ENCODE measurements at regions not wholly inside any gene's neighbourhood (a gene's known extent, or its start where the extent isn't known, plus 50 kb on each side); places are given as distances from the start of the nearest gene placed in this dataset.

DNA sequence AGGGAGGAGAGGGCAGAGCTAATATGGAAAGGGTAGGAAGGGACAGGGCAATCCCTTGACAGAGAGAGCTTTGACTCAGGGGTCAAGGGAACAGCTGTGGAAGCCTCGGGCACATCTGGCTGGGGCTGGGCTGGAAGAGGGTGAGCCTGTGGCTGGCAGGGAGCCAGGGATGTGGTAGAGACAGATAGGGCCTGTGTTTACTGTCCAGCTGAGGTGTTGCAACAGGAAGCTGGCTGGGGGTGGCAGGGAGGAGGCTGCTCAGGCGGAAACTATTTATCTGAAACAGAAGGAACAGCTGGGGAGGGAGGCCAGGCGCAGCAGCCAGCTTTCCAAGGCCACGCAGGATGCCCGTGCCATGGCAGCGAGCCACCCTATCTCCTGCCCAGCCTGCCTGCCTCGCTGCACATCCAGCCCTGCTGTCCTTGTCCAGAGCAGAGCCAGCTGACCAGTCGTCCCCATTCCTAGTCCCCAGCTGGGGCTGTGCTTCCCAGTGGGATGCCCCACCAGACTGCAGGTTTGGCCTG is 264.7 kb downstream of the CYP26B1 start:
- DNase-seq (ENCODE audit: low read depth) = peak; percentile 38
- Histone ChIP-seq H3K36me3 (ENCODE audit: control insufficient read depth, insufficient read depth, low read length) (no peaks in the 10 kb centered on the region), H3K4me3 (ENCODE audit: low read depth, low read length) (no peak overlapping the region), H3K27me3 (ENCODE audit: control insufficient read depth, insufficient read depth, low read length) (peaks cover 2% of the 10 kb centered on the region)
- TF ChIP-seq, protein P1, sequence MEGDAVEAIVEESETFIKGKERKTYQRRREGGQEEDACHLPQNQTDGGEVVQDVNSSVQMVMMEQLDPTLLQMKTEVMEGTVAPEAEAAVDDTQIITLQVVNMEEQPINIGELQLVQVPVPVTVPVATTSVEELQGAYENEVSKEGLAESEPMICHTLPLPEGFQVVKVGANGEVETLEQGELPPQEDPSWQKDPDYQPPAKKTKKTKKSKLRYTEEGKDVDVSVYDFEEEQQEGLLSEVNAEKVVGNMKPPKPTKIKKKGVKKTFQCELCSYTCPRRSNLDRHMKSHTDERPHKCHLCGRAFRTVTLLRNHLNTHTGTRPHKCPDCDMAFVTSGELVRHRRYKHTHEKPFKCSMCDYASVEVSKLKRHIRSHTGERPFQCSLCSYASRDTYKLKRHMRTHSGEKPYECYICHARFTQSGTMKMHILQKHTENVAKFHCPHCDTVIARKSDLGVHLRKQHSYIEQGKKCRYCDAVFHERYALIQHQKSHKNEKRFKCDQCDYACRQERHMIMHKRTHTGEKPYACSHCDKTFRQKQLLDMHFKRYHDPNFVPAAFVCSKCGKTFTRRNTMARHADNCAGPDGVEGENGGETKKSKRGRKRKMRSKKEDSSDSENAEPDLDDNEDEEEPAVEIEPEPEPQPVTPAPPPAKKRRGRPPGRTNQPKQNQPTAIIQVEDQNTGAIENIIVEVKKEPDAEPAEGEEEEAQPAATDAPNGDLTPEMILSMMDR (IDR thresholded peaks at IDR 0.05; ENCODE audit: insufficient read depth, low read length, poor library complexity, severe bottlenecking) = no peak

DNA sequence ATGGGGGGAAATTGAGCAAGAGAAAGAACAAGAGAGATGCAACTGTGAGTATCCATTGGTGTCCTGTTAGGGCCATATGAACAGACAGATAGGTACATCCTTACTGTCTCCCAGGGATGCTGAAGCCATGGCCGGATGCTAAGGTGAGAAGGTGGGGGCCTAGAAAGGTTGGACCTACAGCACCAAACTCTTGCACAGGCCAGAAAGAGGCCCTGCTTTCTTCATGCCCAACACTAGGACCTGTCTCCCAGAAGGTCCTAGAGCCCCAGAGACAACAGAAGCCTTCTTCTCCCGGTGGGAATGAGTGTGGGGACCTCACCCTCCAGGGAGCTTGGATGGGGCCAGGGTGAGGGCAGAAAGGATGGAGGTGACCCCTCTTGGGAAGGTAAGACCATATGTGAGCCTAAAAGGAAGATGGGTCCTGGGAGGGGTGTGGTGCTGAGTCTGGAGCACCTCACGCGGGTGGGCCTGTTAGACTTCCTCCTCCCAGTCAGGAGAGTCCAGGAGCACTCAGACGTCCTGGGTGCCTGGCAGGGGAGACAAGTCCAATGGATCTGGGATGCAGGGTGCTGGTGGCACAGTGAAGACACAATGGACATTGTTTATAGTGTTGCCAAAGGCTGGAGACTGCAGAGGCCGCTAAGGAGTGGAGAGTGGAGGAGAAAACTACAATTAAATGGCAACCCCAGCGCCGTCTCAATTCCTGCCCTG is 265.3 kb downstream of the CYP26B1 start:
- Histone ChIP-seq H3K4me3 (ENCODE audit: low read depth, low read length) (no peak overlapping the region), H3K27me3 (ENCODE audit: control insufficient read depth, insufficient read depth, low read length) (peaks cover 2% of the 10 kb centered on the region), H3K36me3 (ENCODE audit: control insufficient read depth, insufficient read depth, low read length) (no peaks in the 10 kb centered on the region)
- TF ChIP-seq, protein P1 (IDR thresholded peaks at IDR 0.05; ENCODE audit: insufficient read depth, low read length, poor library complexity, severe bottlenecking) = no peak
- no peak for DNase-seq (ENCODE audit: low read depth)

DNA sequence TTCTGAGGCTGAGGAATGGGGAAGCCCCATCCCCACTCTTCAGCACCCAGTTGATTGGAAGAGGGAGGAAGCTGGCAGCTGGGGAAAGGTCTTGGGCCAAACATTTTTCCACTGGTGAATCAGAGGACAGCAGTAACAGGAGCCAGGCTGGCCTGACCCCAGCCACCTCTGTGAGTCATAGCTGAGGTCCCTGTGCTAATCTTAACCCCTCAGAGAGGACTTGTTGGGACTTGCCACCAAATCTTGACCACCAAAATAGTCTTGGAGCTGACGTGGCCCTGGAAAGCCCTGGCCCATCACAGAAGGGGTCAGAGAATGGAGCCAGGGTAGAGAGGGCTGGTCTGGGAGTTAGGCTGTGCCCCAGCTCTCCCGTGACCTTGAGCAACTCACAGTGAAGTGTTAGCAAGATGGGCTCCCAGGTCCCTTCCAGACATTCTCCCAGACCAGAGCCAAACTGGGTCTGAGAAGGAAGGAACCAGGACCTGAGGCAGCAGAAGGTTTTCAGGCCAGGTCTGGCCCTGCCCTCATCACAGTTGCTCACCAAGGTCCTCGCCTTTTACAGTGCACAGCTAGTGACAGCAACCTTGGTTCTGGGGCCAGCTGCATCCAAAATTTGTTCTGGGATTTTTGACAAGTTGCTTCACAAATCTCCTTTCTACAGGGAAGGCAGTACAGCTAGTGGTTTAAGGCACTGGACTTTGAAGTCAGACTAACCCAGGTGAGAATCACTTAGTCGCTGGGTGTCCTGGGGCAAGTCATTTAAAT is 266.6 kb downstream of the CYP26B1 start:
- TF ChIP-seq, protein P1 (IDR thresholded peaks at IDR 0.05; ENCODE audit: insufficient read depth, low read length, poor library complexity, severe bottlenecking) = no peak
- Histone ChIP-seq H3K36me3 (ENCODE audit: control insufficient read depth, insufficient read depth, low read length) (no peaks in the 10 kb centered on the region), H3K4me3 (ENCODE audit: low read depth, low read length) (no peak overlapping the region), H3K27me3 (ENCODE audit: control insufficient read depth, insufficient read depth, low read length) (peaks cover 4% of the 10 kb centered on the region)
- DNase-seq (ENCODE audit: low read depth) = no peak

DNA sequence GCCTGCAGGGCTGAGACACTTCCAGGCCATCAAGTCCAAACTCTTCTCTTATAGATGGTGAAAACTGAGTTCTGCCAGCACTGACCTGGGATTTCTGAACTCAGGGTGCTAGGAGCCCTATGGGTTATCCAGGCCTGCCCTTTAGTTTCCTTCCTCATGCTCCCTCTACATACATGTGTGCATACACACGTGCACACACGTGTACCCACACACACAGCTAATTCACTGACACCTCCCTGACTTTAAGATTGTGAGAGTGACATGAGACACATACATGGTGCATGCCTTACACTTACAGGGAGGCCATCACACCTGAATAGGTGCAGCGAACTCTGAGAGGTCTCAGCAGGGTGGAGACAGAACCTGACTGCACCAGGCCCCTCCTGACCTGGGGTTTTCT is 267.4 kb downstream of the CYP26B1 start:
- no peak for DNase-seq (ENCODE audit: low read depth)
- Histone ChIP-seq H3K27me3 (ENCODE audit: control insufficient read depth, insufficient read depth, low read length) (peaks cover 6% of the 10 kb centered on the region), H3K4me3 (ENCODE audit: low read depth, low read length) (no peak overlapping the region), H3K36me3 (ENCODE audit: control insufficient read depth, insufficient read depth, low read length) (no peaks in the 10 kb centered on the region)
- TF ChIP-seq, protein P1 (IDR thresholded peaks at IDR 0.05; ENCODE audit: insufficient read depth, low read length, poor library complexity, severe bottlenecking) = no peak

DNA sequence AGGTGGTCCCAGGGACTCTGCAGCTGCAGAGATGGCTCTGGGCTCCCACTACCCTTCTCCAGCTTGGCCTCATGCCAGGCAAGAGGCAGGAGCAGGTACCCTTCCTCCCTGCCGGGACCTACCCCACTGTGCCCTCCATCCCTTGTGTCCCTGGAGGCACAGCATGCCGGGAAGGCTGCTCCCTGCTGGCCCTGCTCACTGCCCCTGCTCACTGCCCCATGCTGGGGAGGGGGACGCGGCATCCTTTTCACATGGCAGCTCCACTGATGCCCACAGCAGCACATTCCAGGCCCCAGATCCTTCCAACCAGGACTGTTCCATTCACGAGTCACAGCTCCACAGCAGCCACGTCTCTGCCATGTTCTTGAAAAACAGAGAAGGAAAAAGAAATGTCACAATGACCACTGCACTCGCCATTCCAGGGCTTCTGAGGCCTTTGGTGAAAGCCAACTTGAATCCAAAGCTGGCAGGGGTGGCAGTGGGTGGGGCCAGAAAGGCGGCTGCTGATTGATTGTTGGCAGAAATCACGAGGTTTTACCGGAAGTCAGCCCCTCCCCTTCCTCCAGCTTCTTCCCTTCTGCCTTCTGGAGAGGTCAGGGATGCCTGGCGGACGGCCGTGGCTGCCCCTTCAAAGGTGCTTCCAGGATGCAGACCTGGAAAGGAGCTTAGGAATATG is 268.0 kb downstream of the CYP26B1 start:
- H3K36me3 ChIP-seq (ENCODE audit: control insufficient read depth, insufficient read depth, low read length) = no peaks in the 10 kb centered on the region
- DNase-seq (ENCODE audit: low read depth) = no peak
- TF ChIP-seq, protein P1 (IDR thresholded peaks at IDR 0.05; ENCODE audit: insufficient read depth, low read length, poor library complexity, severe bottlenecking) = no peak

More for the DNA sequence above, 268.0 kb downstream of the CYP26B1 start:
- no peak overlapping the region for H3K4me3 ChIP-seq (ENCODE audit: low read depth, low read length)
- peaks cover 8% of the 10 kb centered on the region for H3K27me3 ChIP-seq (ENCODE audit: control insufficient read depth, insufficient read depth, low read length)
